SU-DHL-6 (cell line): ENCODE measurements at regions not wholly inside any gene's neighbourhood (a gene's known extent, or its start where the extent isn't known, plus 50 kb on each side); places are given as distances from the start of the nearest gene placed in this dataset.

Source experiments
- CTCF ChIP-seq: fragments of 200-600 bp; sonication (generic); IDR thresholded peaks from one replicate; pipeline ENCODE4 v1.5.1; 2017; ENCODE audit warnings: antibody characterized with exemption, mild to moderate bottlenecking, low read length, moderate library complexity; ENCODE audit not compliant: insufficient read depth, poor library complexity, severe bottlenecking
- EZH2phosphoT487 ChIP-seq: fragments of 200-600 bp; sonication (generic), shearing (Covaris generic); conservative IDR thresholded peaks from 2 replicates; pipeline ENCODE4 v1.6.1; 2018; ENCODE audit warnings: mild to moderate bottlenecking, antibody characterized with exemption, low read length, moderate library complexity, mixed read lengths

- no peak for TF ChIP-seq CTCF
- no peak for TF ChIP-seq EZH2phosphoT487
These were observed 545.2 kb upstream of the MGAT4C start for GRCh38 chr12:86801439-86801838.
